HepG2 (cell line): ENCODE measurements at regions not wholly inside any gene's neighbourhood (a gene's known extent, or its start where the extent isn't known, plus 50 kb on each side); places are given as distances from the start of the nearest gene placed in this dataset.

Source experiments
- ATAC-seq: fragments of 200-7000 bp; cut with Tn5 transposase; 3 replicates; pipeline ENCODE4 v1.9.1; 2020; ENCODE audit warnings: mild to moderate bottlenecking, moderate library complexity
- BruUV-seq: library from RNA; stranded (reverse); fragments of 400-500 nt; replicated peaks from 2 replicates; lab custom pipeline; 2021; lab: Mats Ljungman, UMichigan
- CTCF ChIA-PET: fragments of 300-600 bp; formaldehyde crosslinking; extraction: SDS; loops from one replicate; lab custom pipeline; 2021; ENCODE audit warnings: low total read pairs, inconsistent platforms, low intra/inter-chr PET ratio; lab: Yijun Ruan, JAX
- POLR2A ChIA-PET: fragments of 350-600 bp; sonication (Branson Sonifier 250); formaldehyde crosslinking; loops from one replicate; lab custom pipeline; 2020; ENCODE audit warnings: antibody characterized with exemption, inconsistent platforms; lab: Yijun Ruan, JAX
- DNase-seq: peaks from one replicate; pipeline ENCODE4 v3.0.0-alpha.2; 2015; ENCODE audit warnings: low spot score
- FAIRE-seq: peaks from 3 replicates; lab custom pipeline; 2011; peaks lifted over from hg19 to GRCh38; lab: Jason Lieb, UNC
- H2AFZ ChIP-seq: one replicate; pipeline ENCODE4 v1.6.1; 2011; ENCODE audit warnings: low read length, inconsistent platforms
- H3K27ac ChIP-seq: fragments of 300-600 bp; 3 replicates; pipeline ENCODE4 v1.8.0; 2011; ENCODE audit warnings: mixed run types, mild to moderate bottlenecking, mixed read lengths, low read length, inconsistent platforms; ENCODE audit not compliant: insufficient read depth; ENCODE audit errors: extremely low read length
- H3K27me3 ChIP-seq, 2 experiments: fragments of 200-600 bp in 1 of 2; 2 replicates in 1 of 2; 3 replicates in 1 of 2; pipeline versions ENCODE4 v1.6.0 to v1.8.0; 2011; ENCODE audit warnings: low read length in 2 of 2, mild to moderate bottlenecking in 2 of 2, moderate library complexity in 2 of 2, inconsistent platforms in 1 of 2; ENCODE audit not compliant: insufficient read depth in 2 of 2, control insufficient read depth in 1 of 2
- H3K36me3 ChIP-seq, 2 experiments: fragments of 200-600 bp in 1 of 2; replicated peaks in 1 of 2; 2 replicates in 1 of 2; 3 replicates in 1 of 2; pipeline versions ENCODE4 v1.5.1 to v1.8.0; 2011; ENCODE audit warnings: low read length in 2 of 2, inconsistent platforms in 1 of 2; ENCODE audit not compliant: insufficient read depth in 2 of 2, control insufficient read depth in 1 of 2
- H3K4me1 ChIP-seq: 2 replicates; pipeline ENCODE4 v1.5.1; 2012; ENCODE audit warnings: low read length, inconsistent platforms; ENCODE audit not compliant: insufficient read depth
- H3K4me2 ChIP-seq: 2 replicates; pipeline ENCODE4 v1.6.0; 2011; ENCODE audit warnings: low read depth, low read length, inconsistent platforms
- H3K4me3 ChIP-seq, 3 experiments: fragments of 200-600 bp in 1 of 3; sonication (generic), shearing (Covaris generic) in 1 of 3; replicated peaks in 1 of 3; 2 replicates each; pipeline ENCODE4 v1.5.1; 2011 to 2016; ENCODE audit warnings: low read length in 3 of 3, inconsistent platforms in 2 of 3, low read depth in 2 of 3, mild to moderate bottlenecking in 2 of 3, control low read depth in 1 of 3, mixed read lengths in 1 of 3; ENCODE audit not compliant: insufficient read depth in 1 of 3
- H3K79me2 ChIP-seq: one replicate; pipeline ENCODE4 v1.6.1; 2011; ENCODE audit warnings: low read length, inconsistent platforms; ENCODE audit not compliant: insufficient read depth
- H3K9ac ChIP-seq: 2 replicates; pipeline ENCODE4 v1.6.0; 2011; ENCODE audit warnings: mild to moderate bottlenecking, low read depth, low read length, inconsistent platforms; ENCODE audit not compliant: insufficient read depth
- H3K9me3 ChIP-seq: 2 replicates; pipeline ENCODE4 v1.5.1; 2012; ENCODE audit warnings: mild to moderate bottlenecking, low read length
- H4K20me1 ChIP-seq: 2 replicates; pipeline ENCODE4 v1.6.0; 2011; ENCODE audit warnings: inconsistent platforms, mild to moderate bottlenecking, low read length, moderate library complexity; ENCODE audit not compliant: insufficient read depth
- ARHGAP35 ChIP-seq: sonication (generic); formaldehyde crosslinking; IDR thresholded peaks from 2 replicates; pipeline ENCODE4 v1.9.0; 2022; ENCODE audit warnings: mild to moderate bottlenecking, inconsistent platforms, moderate library complexity, missing genetic modification reagents, borderline replicate concordance
- ARNTL ChIP-seq: sonication (generic); formaldehyde crosslinking; IDR thresholded peaks from 2 replicates; pipeline ENCODE4 v1.4.0; 2020; ENCODE audit warnings: mild to moderate bottlenecking, missing genetic modification reagents
- GATAD1 ChIP-seq: IDR thresholded peaks from 2 replicates; pipeline ENCODE4 v1.6.1; 2016; ENCODE audit warnings: missing genetic modification reagents, missing compliant biosample characterization
- LCORL ChIP-seq, 2 experiments: fragments of 450-650 bp in 1 of 2; sonication (generic) in 1 of 2; formaldehyde crosslinking in 1 of 2; IDR thresholded peaks; 2 replicates each; pipeline versions ENCODE4 v1.5.0 to v1.6.1; 2017 to 2020; ENCODE audit warnings: antibody characterized with exemption in 1 of 2, missing genetic modification reagents in 1 of 2
- MAFG ChIP-seq: sonication (generic); formaldehyde crosslinking; IDR thresholded peaks from 2 replicates; pipeline ENCODE4 v1.5.1; 2020; ENCODE audit warnings: mild to moderate bottlenecking, missing genetic modification reagents
- SP5 ChIP-seq: IDR thresholded peaks from 2 replicates; pipeline ENCODE4 v1.6.1; 2016; ENCODE audit warnings: low read depth, borderline replicate concordance
- TCF7 ChIP-seq: sonication (generic); IDR thresholded peaks from 2 replicates; pipeline ENCODE4 v1.6.1; 2016; ENCODE audit warnings: antibody characterized with exemption, low read depth
- ZMYM2 ChIP-seq: sonication (generic); formaldehyde crosslinking; IDR thresholded peaks from 2 replicates; pipeline ENCODE4 v1.8.0; 2022; ENCODE audit warnings: mild to moderate bottlenecking, missing genetic modification reagents
- ZNF577 ChIP-seq: sonication (generic); formaldehyde crosslinking; IDR thresholded peaks from 2 replicates; pipeline ENCODE4 v1.4.0; 2020; ENCODE audit warnings: mild to moderate bottlenecking, low read depth, missing genetic modification reagents, borderline replicate concordance
- WGBS: methylation state at CpG from one replicate; pipeline ENCODE4 v1.1.6; 2017; ENCODE audit warnings: low lambda C conversion rate; 5-methylcytosine and 5-hydroxymethylcytosine counted together
- in situ Hi-C: cut with HindIII; loops from 2 replicates; pipeline ENCODE4 v1.10.0; 2017; ENCODE audit warnings: low pct_unique_long_range_greater_than_20kb; ENCODE audit not compliant: extremely low pct_ligation_motif_present
- intact Hi-C: fragments of 100-400 bp; cut with micrococcal nuclease; formaldehyde crosslinking; loops from one replicate; pipeline ENCODE4 v1.10.0; 2022; ENCODE audit not compliant: unreplicated experiment
- TF ChIP-seq, protein P1 (sequence below): IDR thresholded peaks from 2 replicates; pipeline ENCODE4 v1.6.1; 2016; ENCODE audit warnings: mild to moderate bottlenecking

- TF ChIP-seq LCORL (IDR thresholded peaks at IDR 0.05) (no peak), LCORL (CRISPR knock-in tag; IDR thresholded peaks at IDR 0.05) (no peak), GATAD1 (CRISPR knock-in tag) (no peak)
- TF ChIP-seq, protein P1, sequence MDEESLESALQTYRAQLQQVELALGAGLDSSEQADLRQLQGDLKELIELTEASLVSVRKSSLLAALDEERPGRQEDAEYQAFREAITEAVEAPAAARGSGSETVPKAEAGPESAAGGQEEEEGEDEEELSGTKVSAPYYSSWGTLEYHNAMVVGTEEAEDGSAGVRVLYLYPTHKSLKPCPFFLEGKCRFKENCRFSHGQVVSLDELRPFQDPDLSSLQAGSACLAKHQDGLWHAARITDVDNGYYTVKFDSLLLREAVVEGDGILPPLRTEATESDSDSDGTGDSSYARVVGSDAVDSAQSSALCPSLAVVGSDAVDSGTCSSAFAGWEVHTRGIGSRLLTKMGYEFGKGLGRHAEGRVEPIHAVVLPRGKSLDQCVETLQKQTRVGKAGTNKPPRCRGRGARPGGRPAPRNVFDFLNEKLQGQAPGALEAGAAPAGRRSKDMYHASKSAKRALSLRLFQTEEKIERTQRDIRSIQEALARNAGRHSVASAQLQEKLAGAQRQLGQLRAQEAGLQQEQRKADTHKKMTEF (CRISPR knock-in tag) = no peak
These were observed 147.6 kb downstream of the CEMIP2 start (continued) for GRCh38 chr9:71620746-71621145.

DNA sequence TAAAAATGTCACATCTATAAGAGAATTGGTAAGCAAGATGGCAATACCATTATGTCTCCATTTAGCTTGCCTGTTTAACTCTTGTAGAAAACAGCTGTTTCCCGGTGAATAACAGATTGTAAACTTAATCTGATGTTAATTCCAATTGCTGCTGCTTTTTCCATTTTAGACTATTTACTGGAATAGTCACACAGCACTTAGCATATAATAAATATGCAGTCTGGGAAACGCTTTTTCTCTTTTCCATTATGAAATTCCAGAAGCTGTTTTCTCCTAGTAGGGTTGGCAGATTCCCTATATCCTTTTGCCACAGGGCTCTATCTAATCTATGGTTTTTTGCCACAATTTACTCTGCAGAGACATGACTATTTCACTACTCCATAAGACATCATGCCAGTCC lies 148.0 kb downstream of the CEMIP2 start:
- no peak overlapping the region for H3K27ac ChIP-seq
- H3K36me3 ChIP-seq = no peaks in the 10 kb centered on the region
- H4K20me1 ChIP-seq = no peaks in the 10 kb centered on the region
- H3K79me2 ChIP-seq = no peaks in the 10 kb centered on the region
- intact Hi-C loops (no loop called here), in situ Hi-C loops (no loop called here)
- no peaks in the 10 kb centered on the region for H3K27me3 ChIP-seq
- H3K4me2 ChIP-seq = no peak overlapping the region
- H3K4me1 ChIP-seq = no peaks in the 10 kb centered on the region
- TF ChIP-seq TCF7 (no peak), ZNF577 (CRISPR knock-in tag) (no peak), SP5 (CRISPR knock-in tag) (no peak), ARHGAP35 (no peak), MAFG (CRISPR knock-in tag) (no peak), ARNTL (CRISPR knock-in tag) (no peak), ZMYM2 (CRISPR knock-in tag) (no peak)
- no peak overlapping the region for H2AFZ ChIP-seq
- no peak for FAIRE-seq
- CTCF ChIA-PET = no interaction called here
- POLR2A ChIA-PET = no interaction called here
- WGBS = 40% methylated on average over 2 of the region's 2 CpGs
- 0 out of 2 replicates have a peak, but pooled peaks cover 6% of the 10 kb centered on the region for H3K9me3 ChIP-seq
- no peak overlapping the region for H3K9ac ChIP-seq
- H3K4me3 ChIP-seq = no peak overlapping the region
- BruUV-seq = no TSS peak
- no peak for ATAC-seq
- DNase-seq = no peak
